HepG2 (cell line): ENCODE measurements at regions not wholly inside any gene's neighbourhood (a gene's known extent, or its start where the extent isn't known, plus 50 kb on each side); places are given as distances from the start of the nearest gene placed in this dataset.

Source experiments
- ATAC-seq: fragments of 200-7000 bp; cut with Tn5 transposase; 3 replicates; pipeline ENCODE4 v1.9.1; 2020; ENCODE audit warnings: mild to moderate bottlenecking, moderate library complexity
- BruUV-seq: library from RNA; stranded (reverse); fragments of 400-500 nt; replicated peaks from 2 replicates; lab custom pipeline; 2021; lab: Mats Ljungman, UMichigan
- CTCF ChIA-PET: fragments of 300-600 bp; formaldehyde crosslinking; extraction: SDS; loops from one replicate; lab custom pipeline; 2021; ENCODE audit warnings: low total read pairs, inconsistent platforms, low intra/inter-chr PET ratio; lab: Yijun Ruan, JAX
- POLR2A ChIA-PET: fragments of 350-600 bp; sonication (Branson Sonifier 250); formaldehyde crosslinking; loops from one replicate; lab custom pipeline; 2020; ENCODE audit warnings: antibody characterized with exemption, inconsistent platforms; lab: Yijun Ruan, JAX
- DNase-seq: peaks from one replicate; pipeline ENCODE4 v3.0.0-alpha.2; 2015; ENCODE audit warnings: low spot score
- FAIRE-seq: peaks from 3 replicates; lab custom pipeline; 2011; peaks lifted over from hg19 to GRCh38; lab: Jason Lieb, UNC
- H2AFZ ChIP-seq: one replicate; pipeline ENCODE4 v1.6.1; 2011; ENCODE audit warnings: low read length, inconsistent platforms
- H3K27ac ChIP-seq: fragments of 300-600 bp; 3 replicates; pipeline ENCODE4 v1.8.0; 2011; ENCODE audit warnings: mixed run types, mild to moderate bottlenecking, mixed read lengths, low read length, inconsistent platforms; ENCODE audit not compliant: insufficient read depth; ENCODE audit errors: extremely low read length
- H3K27me3 ChIP-seq, 2 experiments: fragments of 200-600 bp in 1 of 2; 2 replicates in 1 of 2; 3 replicates in 1 of 2; pipeline versions ENCODE4 v1.6.0 to v1.8.0; 2011; ENCODE audit warnings: low read length in 2 of 2, mild to moderate bottlenecking in 2 of 2, moderate library complexity in 2 of 2, inconsistent platforms in 1 of 2; ENCODE audit not compliant: insufficient read depth in 2 of 2, control insufficient read depth in 1 of 2
- H3K36me3 ChIP-seq, 2 experiments: fragments of 200-600 bp in 1 of 2; replicated peaks in 1 of 2; 2 replicates in 1 of 2; 3 replicates in 1 of 2; pipeline versions ENCODE4 v1.5.1 to v1.8.0; 2011; ENCODE audit warnings: low read length in 2 of 2, inconsistent platforms in 1 of 2; ENCODE audit not compliant: insufficient read depth in 2 of 2, control insufficient read depth in 1 of 2
- H3K4me1 ChIP-seq: 2 replicates; pipeline ENCODE4 v1.5.1; 2012; ENCODE audit warnings: low read length, inconsistent platforms; ENCODE audit not compliant: insufficient read depth
- H3K4me2 ChIP-seq: 2 replicates; pipeline ENCODE4 v1.6.0; 2011; ENCODE audit warnings: low read depth, low read length, inconsistent platforms
- H3K4me3 ChIP-seq, 3 experiments: fragments of 200-600 bp in 1 of 3; sonication (generic), shearing (Covaris generic) in 1 of 3; replicated peaks in 1 of 3; 2 replicates each; pipeline ENCODE4 v1.5.1; 2011 to 2016; ENCODE audit warnings: low read length in 3 of 3, inconsistent platforms in 2 of 3, low read depth in 2 of 3, mild to moderate bottlenecking in 2 of 3, control low read depth in 1 of 3, mixed read lengths in 1 of 3; ENCODE audit not compliant: insufficient read depth in 1 of 3
- H3K79me2 ChIP-seq: one replicate; pipeline ENCODE4 v1.6.1; 2011; ENCODE audit warnings: low read length, inconsistent platforms; ENCODE audit not compliant: insufficient read depth
- H3K9ac ChIP-seq: 2 replicates; pipeline ENCODE4 v1.6.0; 2011; ENCODE audit warnings: mild to moderate bottlenecking, low read depth, low read length, inconsistent platforms; ENCODE audit not compliant: insufficient read depth
- H3K9me3 ChIP-seq: 2 replicates; pipeline ENCODE4 v1.5.1; 2012; ENCODE audit warnings: mild to moderate bottlenecking, low read length
- H4K20me1 ChIP-seq: 2 replicates; pipeline ENCODE4 v1.6.0; 2011; ENCODE audit warnings: inconsistent platforms, mild to moderate bottlenecking, low read length, moderate library complexity; ENCODE audit not compliant: insufficient read depth
- CAMTA2 ChIP-seq: sonication (generic); formaldehyde crosslinking; IDR thresholded peaks from 2 replicates; pipeline ENCODE4 v1.4.0; 2020; ENCODE audit warnings: mild to moderate bottlenecking, missing genetic modification reagents, borderline replicate concordance
- CBX1 ChIP-seq: IDR thresholded peaks from one replicate; pipeline ENCODE4 v1.6.1; 2016; ENCODE audit warnings: antibody characterized with exemption, low read depth
- HOXA7 ChIP-seq: sonication (generic); formaldehyde crosslinking; IDR thresholded peaks from 2 replicates; pipeline ENCODE4 v1.8.1; 2022; ENCODE audit warnings: mild to moderate bottlenecking, missing genetic modification reagents, moderate library complexity
- KMT2B ChIP-seq: IDR thresholded peaks from 2 replicates; pipeline ENCODE4 v1.6.1; 2016; ENCODE audit warnings: missing genetic modification reagents, missing compliant biosample characterization
- PREB ChIP-seq: sonication (generic); formaldehyde crosslinking; IDR thresholded peaks from 2 replicates; pipeline ENCODE4 v1.4.0; 2020; ENCODE audit warnings: missing genetic modification reagents
- SNAPC5 ChIP-seq: sonication (generic); formaldehyde crosslinking; IDR thresholded peaks from 2 replicates; pipeline ENCODE4 v1.8.1; 2023; ENCODE audit warnings: mild to moderate bottlenecking, missing genetic modification reagents, borderline replicate concordance
- ZNF33B ChIP-seq: sonication (generic); formaldehyde crosslinking; IDR thresholded peaks from 2 replicates; pipeline ENCODE4 v1.5.1; 2020; ENCODE audit warnings: mild to moderate bottlenecking, missing genetic modification reagents
- ZNF709 ChIP-seq: sonication (generic); formaldehyde crosslinking; IDR thresholded peaks from 2 replicates; pipeline ENCODE4 v1.5.0; 2020; ENCODE audit warnings: mild to moderate bottlenecking, missing genetic modification reagents
- ZNF776 ChIP-seq: sonication (generic); formaldehyde crosslinking; IDR thresholded peaks from 2 replicates; pipeline ENCODE4 v1.4.0; 2020; ENCODE audit warnings: mild to moderate bottlenecking, missing genetic modification reagents
- ZNF784 ChIP-seq: sonication (generic); formaldehyde crosslinking; IDR thresholded peaks from 2 replicates; pipeline ENCODE4 v1.5.1; 2020; ENCODE audit warnings: missing genetic modification reagents, mild to moderate bottlenecking, borderline replicate concordance
- WGBS: methylation state at CpG from one replicate; pipeline ENCODE4 v1.1.6; 2017; ENCODE audit warnings: low lambda C conversion rate; 5-methylcytosine and 5-hydroxymethylcytosine counted together
- in situ Hi-C: cut with HindIII; loops from 2 replicates; pipeline ENCODE4 v1.10.0; 2017; ENCODE audit warnings: low pct_unique_long_range_greater_than_20kb; ENCODE audit not compliant: extremely low pct_ligation_motif_present
- intact Hi-C: fragments of 100-400 bp; cut with micrococcal nuclease; formaldehyde crosslinking; loops from one replicate; pipeline ENCODE4 v1.10.0; 2022; ENCODE audit not compliant: unreplicated experiment

GRCh38 chr13:57345526-57345925 lies 178.5 kb downstream of the PRR20E start:
- POLR2A ChIA-PET, result no interaction called here
- TF ChIP-seq PREB (no peak), CBX1 (no peak), ZNF784 (no peak), SNAPC5 (CRISPR knock-in tag) (no peak), HOXA7 (CRISPR knock-in tag) (no peak), ZNF709 (CRISPR knock-in tag) (no peak), ZNF33B (CRISPR knock-in tag) (no peak), KMT2B (CRISPR knock-in tag) (no peak), ZNF776 (CRISPR knock-in tag) (no peak), CAMTA2 (CRISPR knock-in tag) (no peak)
- TF ChIP-seq, all 625 proteins: peak for 0

More at GRCh38 chr13:57345526-57345925, 178.5 kb downstream of the PRR20E start:
- no peak overlapping the region for H3K4me2 ChIP-seq
- intact Hi-C loops (no loop called here), in situ Hi-C loops (no loop called here)
- H3K4me1 ChIP-seq, result no peaks in the 10 kb centered on the region
- no peaks in the 10 kb centered on the region for H3K36me3 ChIP-seq
- H4K20me1 ChIP-seq, result no peaks in the 10 kb centered on the region
- H3K27me3 ChIP-seq, result no peaks in the 10 kb centered on the region
- no peak overlapping the region for H3K9ac ChIP-seq
- WGBS, result 0% methylated on average over 1 of the region's 1 CpG
- H3K79me2 ChIP-seq, result no peaks in the 10 kb centered on the region
- H3K4me3 ChIP-seq, result no peak overlapping the region
- no peak overlapping the region for H2AFZ ChIP-seq
- CTCF ChIA-PET, result no interaction called here
- BruUV-seq, result no TSS peak
- no peak for FAIRE-seq
- H3K27ac ChIP-seq, result no peak overlapping the region
- no peak for ATAC-seq
- DNase-seq, result no peak
- peaks cover 13% of the 10 kb centered on the region for H3K9me3 ChIP-seq
